T-helper 17 cell (primary cell): ENCODE measurements at regions not wholly inside any gene's neighbourhood (a gene's known extent, or its start where the extent isn't known, plus 50 kb on each side); places are given as distances from the start of the nearest gene placed in this dataset.
A peak's percentile ranks its signal among the peaks of the same experiment; 100 is the strongest.

Experiments
- ATAC-seq: fragments of 150-1000 bp; cut with Tn5 transposase; 2 replicates; pipeline ENCODE4 v1.10.0; 2021; ENCODE audit warnings: mild to moderate bottlenecking, moderate library complexity
- DNase-seq, 3 donors: peaks; one replicate each; pipeline versions ENCODE4 v3.0.0 to v3.0.0-alpha.2; 2020 to 2021
- H3K9me3 ChIP-seq: one replicate; pipeline ENCODE4 v1.7.0; 2013; ENCODE audit warnings: low read length, mild to moderate bottlenecking; ENCODE audit not compliant: control insufficient read depth, poor library complexity, severe bottlenecking
- H3K27ac Mint-ChIP-seq: one replicate; pipeline ENCODE4 v1.8.0; 2022; ENCODE audit warnings: mild to moderate bottlenecking, moderate library complexity, mixed read lengths
- H3K27me3 Mint-ChIP-seq: one replicate; pipeline ENCODE4 v1.8.0; 2022; ENCODE audit warnings: mixed read lengths
- H3K36me3 Mint-ChIP-seq: one replicate; pipeline ENCODE4 v1.8.0; 2022; ENCODE audit warnings: low read depth, mixed read lengths
- H3K4me1 Mint-ChIP-seq: one replicate; pipeline ENCODE4 v1.8.0; 2022; ENCODE audit warnings: mild to moderate bottlenecking, mixed read lengths
- H3K4me3 Mint-ChIP-seq: one replicate; pipeline ENCODE4 v1.8.0; 2022; ENCODE audit warnings: mild to moderate bottlenecking, moderate library complexity, mixed read lengths

DNA sequence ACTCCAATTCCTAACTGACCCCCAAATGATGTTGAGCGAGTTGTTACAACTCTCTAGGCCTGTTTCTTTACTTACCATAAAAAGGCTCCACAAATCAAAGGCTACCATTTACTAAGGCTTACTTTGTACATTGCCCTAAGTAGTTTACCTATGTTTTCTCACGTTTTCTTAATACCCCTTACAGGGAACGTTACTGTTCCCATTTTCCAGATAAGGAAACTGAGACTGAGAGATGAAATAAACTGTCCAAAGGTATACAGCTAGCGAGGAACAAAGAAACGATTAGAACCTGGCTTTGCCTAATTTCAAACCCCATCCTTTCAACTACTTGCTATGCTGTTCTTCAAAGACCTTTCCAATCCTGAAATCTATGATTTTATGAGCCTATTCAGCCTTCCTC lies 74.8 kb upstream of the SPTBN1 start:
- Mint-ChIP-seq H3K4me1 (no peaks in the 10 kb centered on the region), H3K36me3 (peaks cover 5% of the 10 kb centered on the region), H3K27me3 (peaks cover 14% of the 10 kb centered on the region), H3K27ac (no peak overlapping the region), H3K4me3 (no peak overlapping the region)
- no peak for ATAC-seq
- no peak for DNase-seq
- no peaks in the 10 kb centered on the region for H3K9me3 ChIP-seq

DNA sequence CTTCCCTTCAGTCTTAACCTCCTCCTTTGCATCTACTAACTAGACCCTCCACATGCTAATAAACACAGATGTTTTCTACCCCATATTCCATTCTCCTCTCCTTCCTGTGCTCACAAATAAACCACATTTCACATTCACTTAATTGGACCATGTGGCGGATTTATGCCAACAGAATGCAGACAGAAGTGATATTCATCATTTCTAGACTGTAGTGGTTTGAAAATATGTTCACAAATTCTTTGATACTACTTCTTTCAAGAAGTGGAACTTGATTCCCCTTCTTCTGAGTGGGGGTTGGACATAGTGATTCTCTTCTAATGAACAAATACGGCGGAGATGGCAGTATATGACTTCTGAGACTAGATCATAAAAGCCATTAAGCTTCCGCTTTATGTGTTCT lies 73.5 kb upstream of the SPTBN1 start:
- peaks cover 9% of the 10 kb centered on the region for H3K27me3 Mint-ChIP-seq
- DNase-seq (no peak), ATAC-seq (no peak)
- H3K4me1 Mint-ChIP-seq, result no peaks in the 10 kb centered on the region
- H3K4me3 Mint-ChIP-seq, result no peak overlapping the region
- H3K9me3 ChIP-seq, result no peaks in the 10 kb centered on the region
- peaks cover 3% of the 10 kb centered on the region for H3K36me3 Mint-ChIP-seq
- no peak overlapping the region for H3K27ac Mint-ChIP-seq

DNA sequence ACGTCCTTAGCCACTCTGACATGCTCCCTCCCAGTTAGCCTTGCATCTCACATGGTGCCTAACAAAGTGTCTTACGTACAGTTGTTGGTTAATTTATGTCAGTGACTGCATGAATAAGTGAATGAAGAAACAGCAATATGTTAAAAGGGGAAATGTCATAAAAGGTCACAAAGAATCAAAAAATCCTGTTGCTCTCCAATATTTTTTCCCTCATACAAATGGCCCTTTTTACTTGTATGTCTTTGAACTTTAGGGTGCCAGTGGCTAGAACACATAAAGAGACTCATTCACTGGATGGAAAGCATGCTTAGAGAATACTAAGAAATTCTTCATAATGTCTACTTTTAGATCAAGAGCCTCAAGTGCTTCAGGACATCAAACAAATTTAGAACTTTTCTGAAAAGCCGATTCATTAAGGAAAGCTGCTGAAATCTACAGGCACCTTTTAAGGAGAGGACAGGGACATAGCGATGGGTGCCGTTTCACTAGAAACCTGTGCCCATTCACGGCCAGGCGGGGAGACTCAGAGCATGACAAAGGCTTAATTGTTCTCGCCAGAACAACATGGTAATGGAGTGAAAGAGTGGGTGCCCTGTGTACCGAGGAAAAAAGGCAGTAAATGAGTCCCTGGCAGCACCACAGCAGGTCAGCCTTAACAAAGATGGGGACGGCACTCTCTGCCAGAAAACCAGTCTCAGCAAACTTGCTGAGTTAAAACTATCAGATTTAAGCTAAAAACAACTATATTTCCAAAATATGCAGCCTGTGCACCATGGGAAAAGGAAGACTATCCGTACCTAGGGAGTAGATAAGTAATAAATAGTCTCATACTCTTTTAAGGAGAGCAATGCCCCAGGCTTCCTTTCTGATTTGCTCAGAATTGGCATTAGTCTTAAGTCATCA lies 71.6 kb upstream of the SPTBN1 start:
- no peak for ATAC-seq
- DNase-seq, result no peak
- Mint-ChIP-seq H3K36me3 (peaks cover 3% of the 10 kb centered on the region), H3K4me1 (no peaks in the 10 kb centered on the region), H3K27me3 (peaks cover 9% of the 10 kb centered on the region), H3K27ac (no peak overlapping the region), H3K4me3 (no peak overlapping the region)
- H3K9me3 ChIP-seq, result no peaks in the 10 kb centered on the region

DNA sequence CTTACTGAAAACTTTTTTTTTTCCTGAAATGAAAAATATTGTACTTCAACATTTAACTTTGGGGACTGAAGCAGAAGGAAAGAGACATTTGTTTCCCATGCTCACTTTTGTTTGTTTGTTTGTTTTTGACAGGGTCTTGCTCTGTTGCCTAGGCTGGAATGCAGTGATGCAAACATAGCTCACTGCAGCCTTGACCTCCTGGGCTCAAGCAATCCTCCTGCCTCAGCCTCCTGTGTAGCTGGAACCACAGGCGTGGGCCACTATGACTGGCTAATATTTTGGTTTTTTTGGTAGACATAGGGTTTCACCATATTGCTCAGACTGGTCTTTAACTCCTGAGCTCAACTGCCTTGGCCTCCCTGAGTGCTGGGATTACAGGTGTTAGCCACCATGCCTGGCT lies 70.9 kb upstream of the SPTBN1 start:
- Mint-ChIP-seq H3K36me3 (peaks cover 3% of the 10 kb centered on the region), H3K27ac (no peak overlapping the region), H3K4me3 (no peak overlapping the region), H3K27me3 (peaks cover 9% of the 10 kb centered on the region), H3K4me1 (no peaks in the 10 kb centered on the region)
- no peak for ATAC-seq
- no peak for DNase-seq
- no peaks in the 10 kb centered on the region for H3K9me3 ChIP-seq

DNA sequence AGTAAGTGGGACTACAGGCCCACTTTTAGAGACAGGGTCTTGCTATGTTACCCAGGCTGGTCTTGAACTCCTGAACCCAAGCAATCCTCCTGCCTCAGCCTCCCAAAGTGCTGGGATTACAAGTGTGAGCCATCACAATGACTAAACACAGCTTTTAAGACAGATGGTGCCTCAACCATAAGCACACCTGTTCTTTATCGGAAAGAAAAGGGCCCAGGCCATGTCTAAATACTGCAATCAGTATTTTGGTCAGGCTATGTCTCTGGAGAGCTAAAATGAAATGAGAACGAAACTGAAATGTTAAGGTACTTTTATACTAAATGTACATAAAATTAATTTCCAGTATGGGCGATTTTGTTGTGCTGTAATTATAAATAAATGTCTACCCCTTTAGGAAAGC lies 69.5 kb upstream of the SPTBN1 start:
- no peak for ATAC-seq
- H3K27ac Mint-ChIP-seq, result no peak overlapping the region
- H3K9me3 ChIP-seq, result no peaks in the 10 kb centered on the region
- peaks cover 9% of the 10 kb centered on the region for H3K27me3 Mint-ChIP-seq
- peaks cover 3% of the 10 kb centered on the region for H3K4me1 Mint-ChIP-seq
- H3K4me3 Mint-ChIP-seq, result no peak overlapping the region
- H3K36me3 Mint-ChIP-seq, result peaks cover 3% of the 10 kb centered on the region
- no peak for DNase-seq

DNA sequence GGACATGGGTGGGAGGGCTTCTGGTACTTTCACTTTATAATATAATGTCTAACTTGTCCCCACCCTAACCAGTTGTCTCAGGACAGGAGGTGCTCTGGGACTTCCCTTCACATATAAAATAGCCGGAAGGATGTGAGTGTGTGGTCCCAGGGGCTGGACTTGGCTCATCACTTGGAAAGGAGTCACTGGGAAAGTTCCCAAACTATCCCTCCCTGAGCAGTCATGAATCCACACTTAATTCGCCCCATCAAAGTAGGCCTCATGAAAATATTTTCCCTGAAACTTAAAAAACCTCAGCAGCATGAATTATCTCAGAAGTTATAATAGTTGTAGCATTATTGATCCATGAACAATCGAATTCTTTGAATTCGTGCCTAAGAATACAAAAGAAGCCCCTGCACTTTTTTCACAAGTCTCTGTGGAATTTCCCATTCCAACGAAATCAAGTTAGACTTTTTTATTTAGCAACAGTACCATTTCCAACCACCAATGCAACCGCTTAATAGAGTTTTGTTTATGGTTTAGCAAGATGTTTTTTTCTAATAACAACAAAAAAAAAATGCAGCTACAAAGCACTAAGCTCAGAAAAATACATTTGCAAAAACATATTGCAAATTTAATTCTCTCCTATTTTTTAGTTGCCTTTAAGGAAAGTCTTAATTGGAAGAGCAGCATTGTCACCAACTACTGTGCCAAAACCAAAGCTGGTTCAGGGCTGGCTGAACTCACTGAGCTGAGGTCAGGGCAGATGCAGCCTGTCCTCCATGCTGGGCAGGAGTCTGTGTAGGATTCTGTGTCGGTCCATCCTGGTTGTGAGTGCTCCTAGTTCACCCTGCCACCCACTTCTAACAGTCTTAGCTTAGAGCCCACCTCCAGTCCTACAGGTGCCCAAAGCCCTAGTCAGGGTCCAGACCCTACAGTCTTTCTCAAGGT lies 68.8 kb upstream of the SPTBN1 start:
- ATAC-seq (no peak), DNase-seq (no peak)
- Mint-ChIP-seq H3K27me3 (peaks cover 9% of the 10 kb centered on the region), H3K4me1 (peaks cover 3% of the 10 kb centered on the region), H3K27ac (no peak overlapping the region), H3K4me3 (no peak overlapping the region), H3K36me3 (peaks cover 2% of the 10 kb centered on the region)
- H3K9me3 ChIP-seq, result no peaks in the 10 kb centered on the region

DNA sequence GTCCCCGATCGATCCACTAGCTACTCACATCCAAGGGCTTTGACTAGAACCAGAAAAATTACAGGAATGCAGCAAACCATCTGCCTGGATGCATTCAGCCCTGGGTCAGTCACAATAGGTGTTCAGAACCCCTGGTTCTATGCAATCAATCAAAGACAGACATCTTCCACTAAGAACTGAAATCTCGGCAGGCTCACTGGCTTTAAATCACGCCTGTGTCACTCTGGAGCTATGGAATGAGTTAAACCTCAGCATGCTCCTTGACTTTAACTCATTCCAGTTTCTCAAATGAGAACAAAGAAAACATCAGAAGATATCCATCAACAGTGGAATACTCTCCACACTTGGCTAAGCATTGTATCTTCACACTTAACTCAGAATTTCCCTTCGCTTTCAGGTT lies 68.1 kb upstream of the SPTBN1 start:
- H3K4me1 Mint-ChIP-seq, result peaks cover 3% of the 10 kb centered on the region
- no peaks in the 10 kb centered on the region for H3K9me3 ChIP-seq
- no peak for ATAC-seq
- H3K36me3 Mint-ChIP-seq, result no peaks in the 10 kb centered on the region
- no peak for DNase-seq
- no peak overlapping the region for H3K27ac Mint-ChIP-seq
- no peak overlapping the region for H3K4me3 Mint-ChIP-seq
- peaks cover 9% of the 10 kb centered on the region for H3K27me3 Mint-ChIP-seq

DNA sequence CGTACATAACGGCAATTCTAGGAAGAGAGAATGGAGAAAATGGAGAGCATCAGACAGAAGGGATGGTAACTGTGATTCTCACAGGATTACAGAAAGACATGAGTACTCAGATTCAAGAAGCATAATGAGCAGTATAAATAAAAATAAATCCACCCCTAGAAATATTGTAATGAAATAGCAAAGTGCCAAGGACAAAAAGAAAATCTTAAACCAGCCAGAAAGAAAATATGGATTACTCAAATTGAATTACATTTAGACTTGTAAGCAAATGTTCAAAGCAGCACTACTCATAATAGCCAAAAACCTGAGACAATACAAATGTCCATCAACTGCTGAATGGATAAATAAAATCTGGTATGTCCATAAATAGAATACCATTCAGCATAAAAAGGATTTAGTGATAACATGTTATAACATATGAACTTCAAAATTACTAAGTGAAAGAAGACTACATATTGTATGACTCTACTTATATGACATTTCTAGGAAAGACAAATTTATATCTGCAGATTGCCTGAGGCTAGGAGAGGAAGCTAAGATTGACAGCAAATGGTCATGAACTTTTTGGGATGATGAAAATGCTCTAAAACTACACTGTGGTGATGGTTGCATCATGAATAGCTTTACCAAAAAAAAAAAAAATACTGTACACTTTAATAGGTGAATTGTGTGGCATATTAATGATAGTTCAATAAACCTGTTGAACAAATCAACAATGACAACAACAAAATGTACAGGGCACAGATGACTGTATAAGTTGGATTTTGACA lies 63.4 kb upstream of the SPTBN1 start:
- Mint-ChIP-seq H3K36me3 (peaks cover 2% of the 10 kb centered on the region), H3K27ac (no peak overlapping the region), H3K27me3 (no peaks in the 10 kb centered on the region), H3K4me3 (no peak overlapping the region), H3K4me1 (peaks cover 8% of the 10 kb centered on the region)
- no peaks in the 10 kb centered on the region for H3K9me3 ChIP-seq
- ATAC-seq, result no peak
- no peak for DNase-seq

DNA sequence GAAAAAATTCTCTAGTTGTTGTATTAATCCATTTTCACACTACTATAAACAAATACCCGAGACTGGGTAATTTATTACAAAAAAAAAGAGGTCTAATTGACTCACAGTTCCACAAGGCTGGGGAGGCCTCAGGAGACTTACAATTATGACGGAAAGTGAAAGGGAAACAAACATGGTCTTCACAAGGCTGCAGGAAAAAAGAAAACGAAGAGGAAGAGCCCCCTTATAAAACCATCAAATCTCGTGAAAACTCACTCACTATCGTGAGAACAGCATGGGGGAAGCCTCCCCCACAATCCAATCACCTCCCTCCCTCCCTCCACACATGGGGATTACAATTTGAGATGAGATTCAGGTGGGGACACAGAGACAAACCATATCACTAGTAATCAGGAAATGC lies 61.7 kb upstream of the SPTBN1 start:
- H3K36me3 Mint-ChIP-seq, result peaks cover 2% of the 10 kb centered on the region
- H3K4me1 Mint-ChIP-seq, result peaks cover 8% of the 10 kb centered on the region
- no peaks in the 10 kb centered on the region for H3K9me3 ChIP-seq
- H3K27me3 Mint-ChIP-seq, result no peaks in the 10 kb centered on the region
- H3K4me3 Mint-ChIP-seq, result peak overlapping the region; percentile 83
- peak; percentile 40 for ATAC-seq
- DNase-seq, result no peak
- H3K27ac Mint-ChIP-seq, result peak overlapping the region; percentile 91

DNA sequence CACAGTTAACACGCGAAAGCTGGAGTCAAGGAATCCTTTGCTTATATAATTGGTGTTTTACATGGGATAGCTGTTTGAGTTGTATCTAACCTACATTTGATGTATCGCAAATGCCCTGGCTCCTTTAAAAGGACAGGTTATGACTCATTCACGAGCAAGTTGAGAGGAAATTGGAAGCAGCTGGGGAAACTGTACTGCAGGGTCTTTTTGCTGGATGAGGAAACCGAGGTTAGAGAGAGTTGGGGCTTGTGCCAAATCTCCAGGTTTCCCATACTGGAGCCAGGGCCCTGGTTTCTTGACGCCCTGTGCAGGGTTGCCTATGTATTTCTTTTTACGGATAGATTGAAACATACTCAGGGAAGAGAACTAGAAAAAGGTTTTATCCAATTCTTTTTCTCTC lies 60.0 kb upstream of the SPTBN1 start:
- Mint-ChIP-seq H3K27me3 (no peaks in the 10 kb centered on the region), H3K27ac (no peak overlapping the region), H3K4me3 (no peak overlapping the region), H3K36me3 (peaks cover 2% of the 10 kb centered on the region), H3K4me1 (peaks cover 5% of the 10 kb centered on the region)
- DNase-seq (no peak), ATAC-seq (no peak)
- no peaks in the 10 kb centered on the region for H3K9me3 ChIP-seq

DNA sequence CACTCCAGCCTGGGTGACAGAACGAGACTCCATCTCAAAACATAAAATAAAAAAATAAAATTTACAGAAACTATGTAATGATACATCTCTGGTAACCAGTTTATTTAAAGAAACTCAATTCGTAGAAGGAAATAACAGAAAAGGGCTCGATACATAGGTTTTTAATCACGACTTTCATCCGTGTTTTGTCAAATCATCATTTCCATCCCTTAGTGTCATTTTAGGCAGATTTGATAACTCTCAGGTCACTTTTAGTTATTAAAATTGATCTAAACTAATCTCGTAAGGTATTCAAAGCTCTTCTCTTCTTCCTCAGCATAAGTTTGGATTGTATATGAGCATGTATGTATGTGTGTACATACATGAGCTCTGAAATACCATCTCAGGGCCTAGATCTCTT lies 59.3 kb upstream of the SPTBN1 start:
- ATAC-seq (no peak), DNase-seq (no peak)
- H3K36me3 Mint-ChIP-seq, result peaks cover 2% of the 10 kb centered on the region
- H3K4me3 Mint-ChIP-seq, result no peak overlapping the region
- H3K27ac Mint-ChIP-seq, result no peak overlapping the region
- peaks cover 5% of the 10 kb centered on the region for H3K4me1 Mint-ChIP-seq
- no peaks in the 10 kb centered on the region for H3K27me3 Mint-ChIP-seq
- no peaks in the 10 kb centered on the region for H3K9me3 ChIP-seq

DNA sequence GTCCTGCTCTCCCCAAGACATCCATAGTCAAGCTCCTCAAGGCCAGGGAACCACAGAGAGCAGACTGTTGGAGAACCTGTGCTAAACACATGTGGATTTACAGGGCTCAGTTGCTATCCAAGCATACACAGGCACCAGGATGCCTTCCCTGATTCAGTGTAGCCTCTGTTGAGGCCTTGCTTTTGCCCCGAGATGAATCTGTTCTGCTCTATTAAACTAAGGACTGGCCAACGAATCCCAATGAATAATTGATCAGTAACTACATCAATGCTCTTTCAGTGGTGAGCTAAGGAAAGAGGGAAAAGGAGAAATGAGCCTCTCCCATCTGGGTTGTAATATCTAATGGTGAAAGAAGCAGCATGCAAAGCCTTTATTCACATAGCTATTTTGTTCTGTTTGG lies 58.7 kb upstream of the SPTBN1 start:
- Mint-ChIP-seq H3K27ac (no peak overlapping the region), H3K36me3 (peaks cover 2% of the 10 kb centered on the region), H3K4me3 (no peak overlapping the region), H3K27me3 (no peaks in the 10 kb centered on the region), H3K4me1 (peaks cover 5% of the 10 kb centered on the region)
- no peaks in the 10 kb centered on the region for H3K9me3 ChIP-seq
- no peak for DNase-seq
- no peak for ATAC-seq

DNA sequence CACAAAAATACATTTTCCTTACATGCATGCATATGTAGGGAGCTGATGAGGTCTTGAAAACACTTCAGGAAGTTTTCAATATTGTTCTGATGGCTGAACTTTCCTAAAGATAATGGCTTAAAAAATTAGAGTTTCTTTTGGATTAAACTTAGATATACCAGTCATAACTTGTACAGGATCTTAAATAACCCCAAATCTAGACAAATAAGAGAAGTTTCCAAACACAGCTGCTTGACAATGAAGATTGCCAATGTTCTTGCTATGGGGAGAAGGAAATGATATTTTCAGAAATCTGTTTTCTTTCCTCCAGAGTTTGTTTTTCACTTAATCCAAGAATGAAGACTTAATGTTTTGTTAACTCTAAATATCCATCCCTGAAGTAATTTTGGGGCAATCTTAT lies 54.6 kb upstream of the SPTBN1 start:
- H3K9me3 ChIP-seq, result no peaks in the 10 kb centered on the region
- Mint-ChIP-seq H3K27me3 (no peaks in the 10 kb centered on the region), H3K4me1 (peaks cover 11% of the 10 kb centered on the region), H3K27ac (no peak overlapping the region), H3K4me3 (no peak overlapping the region), H3K36me3 (no peaks in the 10 kb centered on the region)
- ATAC-seq (no peak), DNase-seq (no peak)
